SK-N-SH (cell line): ENCODE measurements at regions not wholly inside any gene's neighbourhood (a gene's known extent, or its start where the extent isn't known, plus 50 kb on each side); places are given as distances from the start of the nearest gene placed in this dataset.

Experiments
- GABPA ChIP-seq: IDR thresholded peaks from 2 replicates; pipeline ENCODE4 v1.4.0; 2012; ENCODE audit warnings: low read depth, mild to moderate bottlenecking
- TF ChIP-seq, protein P1 (sequence below): fragments of 150-350 bp; IDR thresholded peaks from 2 replicates; pipeline ENCODE4 v1.6.1; 2017; ENCODE audit warnings: antibody characterized with exemption, low read length, low read depth, borderline replicate concordance
- TF ChIP-seq, protein P2 (sequence below): IDR thresholded peaks from 2 replicates; pipeline ENCODE4 v1.4.0; 2012; ENCODE audit warnings: low read depth, borderline replicate concordance

DNA sequence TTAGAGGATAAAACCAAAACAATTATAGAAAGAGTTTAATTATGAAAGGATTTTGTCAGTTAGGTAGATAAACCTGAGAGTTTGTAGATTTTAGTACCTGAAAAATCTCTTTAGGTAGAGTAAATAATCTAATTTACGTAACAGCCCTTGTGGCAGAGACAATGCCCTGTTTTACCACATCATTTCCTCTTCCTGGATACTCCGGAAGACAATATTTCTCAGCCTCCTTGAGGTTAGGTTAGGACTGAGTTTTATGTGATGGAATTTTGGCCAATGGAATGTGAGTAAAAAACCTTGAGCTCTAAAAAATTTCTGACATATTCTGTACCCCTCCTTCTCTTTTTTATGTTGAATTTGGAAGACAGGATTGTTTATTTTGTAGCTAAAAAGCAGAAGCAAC, 50.7 kb upstream of the TPRG1 start (continued):
- TF ChIP-seq, protein P1, sequence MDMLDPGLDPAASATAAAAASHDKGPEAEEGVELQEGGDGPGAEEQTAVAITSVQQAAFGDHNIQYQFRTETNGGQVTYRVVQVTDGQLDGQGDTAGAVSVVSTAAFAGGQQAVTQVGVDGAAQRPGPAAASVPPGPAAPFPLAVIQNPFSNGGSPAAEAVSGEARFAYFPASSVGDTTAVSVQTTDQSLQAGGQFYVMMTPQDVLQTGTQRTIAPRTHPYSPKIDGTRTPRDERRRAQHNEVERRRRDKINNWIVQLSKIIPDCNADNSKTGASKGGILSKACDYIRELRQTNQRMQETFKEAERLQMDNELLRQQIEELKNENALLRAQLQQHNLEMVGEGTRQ, result no peak
- TF ChIP-seq GABPA, result no peak
- TF ChIP-seq, protein P2, sequence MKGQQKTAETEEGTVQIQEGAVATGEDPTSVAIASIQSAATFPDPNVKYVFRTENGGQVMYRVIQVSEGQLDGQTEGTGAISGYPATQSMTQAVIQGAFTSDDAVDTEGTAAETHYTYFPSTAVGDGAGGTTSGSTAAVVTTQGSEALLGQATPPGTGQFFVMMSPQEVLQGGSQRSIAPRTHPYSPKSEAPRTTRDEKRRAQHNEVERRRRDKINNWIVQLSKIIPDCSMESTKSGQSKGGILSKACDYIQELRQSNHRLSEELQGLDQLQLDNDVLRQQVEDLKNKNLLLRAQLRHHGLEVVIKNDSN, result no peak
